Mucosa of rectum (tissue), 2 donors: ENCODE measurements at regions not wholly inside any gene's neighbourhood (a gene's known extent, or its start where the extent isn't known, plus 50 kb on each side); places are given as distances from the start of the nearest gene placed in this dataset.
A peak's percentile ranks its signal among the peaks of the same experiment; 100 is the strongest.

Experiments
- H3K27ac ChIP-seq, 2 donors: one replicate each; pipeline ENCODE4 v1.7.0; 2013; ENCODE audit warnings: inconsistent platforms in 2 of 2, low read depth in 2 of 2, low read length in 2 of 2
- H3K27me3 ChIP-seq, 2 donors: one replicate each; pipeline ENCODE4 v1.7.0; 2013; ENCODE audit warnings: low read length in 2 of 2; ENCODE audit not compliant: control insufficient read depth in 2 of 2, insufficient read depth in 2 of 2
- H3K36me3 ChIP-seq, 2 donors: one replicate each; pipeline ENCODE4 v1.7.0; 2013; ENCODE audit warnings: low read length in 2 of 2; ENCODE audit not compliant: control insufficient read depth in 2 of 2, insufficient read depth in 2 of 2
- H3K4me1 ChIP-seq, 2 donors: one replicate each; pipeline ENCODE4 v1.7.0; 2013; ENCODE audit warnings: low read length in 2 of 2, mild to moderate bottlenecking in 1 of 2; ENCODE audit not compliant: control insufficient read depth in 2 of 2, insufficient read depth in 2 of 2
- H3K4me3 ChIP-seq, 2 donors: one replicate each; pipeline ENCODE4 v1.7.0; 2013; ENCODE audit warnings: low read length in 2 of 2
- H3K9ac ChIP-seq, 2 donors: one replicate each; pipeline ENCODE4 v1.7.0; 2013; ENCODE audit warnings: low read length in 2 of 2, low read depth in 1 of 2, mild to moderate bottlenecking in 1 of 2
- H3K9me3 ChIP-seq, 2 donors: one replicate each; pipeline ENCODE4 v1.7.0; 2013; ENCODE audit warnings: low read length in 2 of 2; ENCODE audit not compliant: control insufficient read depth in 2 of 2
- donor health status: healthy.
- donor health status: Normal muscosa, but diverticular disease.

DNA sequence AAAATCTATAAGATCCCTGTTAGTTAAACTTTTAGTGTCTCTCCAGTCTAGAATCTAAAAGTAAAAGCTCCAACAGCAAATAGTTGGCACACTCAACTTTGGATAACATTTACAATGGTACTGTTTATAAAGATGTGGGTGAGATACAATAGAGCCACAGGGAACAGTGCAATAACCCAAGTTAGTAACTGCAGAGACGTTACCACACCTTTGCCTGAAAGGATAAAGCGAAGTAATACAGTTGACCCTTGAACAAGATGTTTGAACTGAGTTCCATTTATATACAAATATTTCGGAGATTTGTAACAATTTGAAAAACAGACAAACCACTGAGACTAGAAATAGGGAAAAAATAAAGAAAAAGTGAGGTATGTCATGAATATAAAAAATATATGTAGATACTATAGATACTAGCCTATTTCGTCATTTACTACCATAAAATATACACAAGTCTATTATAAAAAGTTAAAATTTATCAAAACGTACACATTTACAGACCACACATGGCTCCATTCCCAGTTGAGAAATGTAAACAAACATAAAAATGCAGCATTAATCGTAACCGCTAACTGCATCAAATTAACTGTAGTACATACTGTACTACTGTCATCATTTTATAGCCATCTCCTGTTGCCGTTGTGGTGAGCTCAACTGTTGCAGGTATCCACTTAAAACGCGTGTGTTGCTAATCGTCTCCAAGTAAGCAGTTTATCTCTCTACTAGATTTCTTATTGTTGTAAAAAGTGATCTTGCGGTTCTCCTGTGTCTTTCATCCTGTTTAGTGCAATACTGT lies 56.5 kb upstream of the HIF1A start:
- H3K27ac ChIP-seq = peak overlapping the region; percentile 39 to 72
- no peaks in the 10 kb centered on the region for H3K27me3 ChIP-seq
- no peaks in the 10 kb centered on the region for H3K36me3 ChIP-seq
- no peaks in the 10 kb centered on the region for H3K9me3 ChIP-seq
- peaks cover 5 to 29% of the 10 kb centered on the region in 2 donors for H3K4me1 ChIP-seq
- no peak overlapping the region for H3K4me3 ChIP-seq
- no peak overlapping the region for H3K9ac ChIP-seq

DNA sequence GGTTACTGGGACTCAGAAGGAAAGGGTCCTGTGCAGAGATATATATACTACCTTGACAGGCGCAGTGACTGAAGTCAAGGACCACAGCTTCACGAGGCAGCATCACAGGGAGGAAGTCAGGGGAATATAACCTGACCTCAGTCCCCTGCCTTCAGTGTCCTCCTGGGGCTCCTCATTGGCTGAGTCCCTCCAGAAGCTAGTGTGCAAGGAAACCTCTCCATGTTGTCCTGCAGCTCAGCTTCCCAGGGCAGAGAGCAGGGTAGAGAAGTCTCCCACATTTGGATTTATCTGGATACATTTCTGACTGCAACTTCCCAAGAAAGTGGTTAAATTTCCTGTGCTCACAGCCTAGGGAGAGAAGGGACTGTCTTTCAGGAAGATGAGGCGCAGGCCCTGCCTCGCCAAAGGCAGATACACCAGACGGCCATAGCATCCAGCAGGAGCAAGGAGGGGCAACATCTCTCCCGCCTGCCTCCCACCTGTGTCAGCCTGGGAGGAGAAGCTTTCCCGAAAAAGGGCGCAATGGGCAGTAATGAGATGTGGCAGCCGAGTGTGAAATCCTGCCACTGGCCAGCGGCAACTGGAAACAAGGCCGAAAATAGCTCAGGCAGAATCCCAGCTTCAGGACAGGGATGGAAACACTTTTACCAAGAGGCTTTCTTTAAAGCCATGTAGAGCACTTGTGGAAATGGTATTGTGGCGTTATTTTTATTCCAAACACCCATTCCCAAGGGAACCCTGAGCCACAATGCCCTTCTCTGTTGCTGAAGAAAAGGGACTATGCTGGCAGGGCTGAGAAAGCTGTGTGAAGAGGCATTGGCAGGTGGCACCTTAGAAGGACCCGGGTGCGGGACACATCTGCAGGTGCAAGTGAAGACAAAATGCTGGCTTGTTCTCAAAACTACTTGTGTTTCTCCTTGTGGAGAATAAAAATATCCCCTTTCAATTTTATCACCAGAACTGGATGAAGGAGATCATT lies 54.9 kb upstream of the HIF1A start:
- H3K27me3 ChIP-seq = no peaks in the 10 kb centered on the region
- H3K9me3 ChIP-seq = no peaks in the 10 kb centered on the region
- H3K4me3 ChIP-seq = no peak overlapping the region
- no peaks in the 10 kb centered on the region for H3K36me3 ChIP-seq
- H3K27ac ChIP-seq = no peak overlapping the region
- peaks cover 5 to 29% of the 10 kb centered on the region in 2 donors for H3K4me1 ChIP-seq
- H3K9ac ChIP-seq = no peak overlapping the region

DNA sequence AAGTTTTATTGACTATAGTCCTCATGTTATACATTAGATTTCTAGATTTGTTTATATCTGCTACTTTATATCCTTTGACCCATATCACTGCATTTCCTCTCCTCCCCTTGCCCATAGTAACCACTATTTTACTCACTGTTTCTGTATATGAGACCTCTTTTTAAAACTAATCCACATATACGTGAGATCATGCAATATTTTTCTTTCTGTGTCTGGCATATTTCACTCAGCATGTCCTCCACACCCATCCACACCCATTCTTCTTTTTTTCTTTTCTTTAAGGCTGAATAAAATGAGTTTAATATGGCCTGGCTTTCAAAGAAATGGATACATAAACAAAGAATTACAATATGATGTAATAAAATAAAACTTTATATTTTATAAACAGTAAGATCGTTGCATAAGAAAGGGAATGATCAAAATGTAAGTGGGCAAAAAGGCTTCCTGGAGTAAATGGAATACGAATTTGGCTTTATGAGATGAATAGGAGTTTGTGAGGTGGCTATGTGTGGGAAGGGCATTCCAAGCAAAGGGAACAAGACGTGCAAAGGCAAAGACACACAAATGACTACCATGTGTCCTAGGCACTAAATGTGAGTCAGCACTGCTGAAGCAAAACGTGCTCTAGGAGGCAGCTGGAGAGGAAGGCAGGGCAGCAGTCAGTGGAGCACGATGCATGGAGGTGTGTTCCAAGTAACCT lies 53.2 kb upstream of the HIF1A start:
- Histone ChIP-seq H3K9me3 (no peaks in the 10 kb centered on the region), H3K4me3 (no peak overlapping the region), H3K27me3 (no peaks in the 10 kb centered on the region), H3K9ac (no peak overlapping the region), H3K4me1 (peaks cover 5 to 26% of the 10 kb centered on the region in 2 donors), H3K27ac (peak overlapping the region in 1 of 2 donors; percentile 44), H3K36me3 (no peaks in the 10 kb centered on the region)

DNA sequence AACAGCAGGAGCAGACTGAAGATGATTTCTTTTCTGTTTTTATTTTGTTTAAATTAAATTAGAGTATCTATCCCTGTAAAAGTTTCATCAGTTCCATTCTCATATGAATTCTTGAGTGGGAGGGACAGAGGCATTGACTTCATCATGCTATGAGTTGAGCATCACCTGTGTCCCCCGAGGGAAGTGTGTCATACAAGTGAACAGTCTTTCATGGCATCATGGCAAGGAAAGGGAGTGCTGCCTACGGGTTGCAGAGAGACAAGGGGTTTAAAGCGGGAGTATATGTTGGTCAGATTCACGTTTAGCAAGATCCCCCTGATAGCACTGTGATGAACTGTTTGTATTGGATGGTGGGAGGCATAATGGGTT lies 52.7 kb upstream of the HIF1A start:
- no peak overlapping the region for H3K4me3 ChIP-seq
- H3K4me1 ChIP-seq = peaks cover 4 to 21% of the 10 kb centered on the region in 2 donors
- H3K36me3 ChIP-seq = no peaks in the 10 kb centered on the region
- no peaks in the 10 kb centered on the region for H3K27me3 ChIP-seq
- H3K9ac ChIP-seq = no peak overlapping the region
- no peaks in the 10 kb centered on the region for H3K9me3 ChIP-seq
- H3K27ac ChIP-seq = peak overlapping the region in 1 of 2 donors; percentile 44

DNA sequence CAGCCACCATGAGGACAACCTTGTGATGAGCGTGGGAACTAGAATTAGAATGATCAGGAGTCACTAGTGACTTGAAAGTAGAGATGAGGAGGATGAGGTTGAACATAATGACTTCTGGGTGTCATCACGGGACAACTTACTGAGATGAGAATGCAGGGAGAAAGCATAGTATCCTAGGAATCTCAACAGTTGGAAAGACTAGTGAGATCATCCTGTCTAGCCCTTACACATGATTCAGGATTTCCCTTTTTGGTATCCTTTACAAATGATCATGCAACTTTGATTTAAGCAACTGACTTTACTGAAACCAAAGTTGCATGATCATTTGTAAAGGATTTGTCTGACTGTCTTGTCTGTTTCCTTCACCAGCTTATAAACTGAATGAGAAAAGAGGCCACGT lies 51.8 kb upstream of the HIF1A start:
- Histone ChIP-seq H3K4me3 (no peak overlapping the region), H3K4me1 (peaks cover 0 to 11% of the 10 kb centered on the region in 2 donors), H3K27ac (no peak overlapping the region), H3K9ac (no peak overlapping the region), H3K36me3 (no peaks in the 10 kb centered on the region), H3K27me3 (no peaks in the 10 kb centered on the region), H3K9me3 (no peaks in the 10 kb centered on the region)

DNA sequence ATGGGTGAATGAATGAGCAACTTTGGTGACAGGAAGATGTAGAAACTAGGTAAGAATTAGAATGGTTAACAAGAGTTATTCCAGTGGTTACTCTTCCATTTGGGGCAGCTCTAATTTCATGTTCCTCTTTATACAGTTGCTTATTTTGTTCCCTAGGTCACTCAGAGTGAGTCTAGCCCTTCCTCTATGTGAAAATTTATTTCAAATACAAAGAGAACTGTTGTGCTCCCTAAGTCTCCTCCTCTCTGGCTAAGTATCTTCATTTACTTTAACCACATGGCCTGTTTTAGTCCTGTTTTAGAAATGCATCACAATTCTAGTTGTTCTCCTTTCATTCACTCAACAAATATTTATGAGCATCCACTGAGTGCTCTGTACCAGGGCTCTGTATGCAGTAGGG lies 51.1 kb upstream of the HIF1A start:
- no peaks in the 10 kb centered on the region for H3K9me3 ChIP-seq
- no peak overlapping the region for H3K9ac ChIP-seq

DNA sequence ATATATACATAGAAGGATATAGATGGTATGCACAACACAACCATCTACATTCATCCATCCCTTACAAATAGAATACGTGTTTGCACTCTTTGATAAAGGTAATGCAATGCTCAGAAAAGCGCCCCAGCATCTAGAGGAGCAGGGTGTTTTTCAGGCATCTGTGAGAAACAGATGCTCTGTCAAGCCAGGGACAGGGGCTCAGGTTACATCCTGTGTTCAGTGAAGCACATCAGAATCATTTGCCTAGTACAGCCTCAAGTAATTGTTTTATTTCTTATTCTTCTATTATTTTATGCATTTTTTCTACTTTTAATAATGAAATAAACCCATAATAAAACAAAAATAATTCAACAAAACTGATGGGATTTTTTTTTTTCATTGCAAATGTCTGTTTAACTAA lies 50.5 kb upstream of the HIF1A start:
- H3K9ac ChIP-seq = no peak overlapping the region
- no peaks in the 10 kb centered on the region for H3K9me3 ChIP-seq
- H3K36me3 ChIP-seq = no peaks in the 10 kb centered on the region
- H3K27ac ChIP-seq = no peak overlapping the region
- H3K4me1 ChIP-seq = peaks cover 0 to 10% of the 10 kb centered on the region in 2 donors
- H3K27me3 ChIP-seq = no peaks in the 10 kb centered on the region
- H3K4me3 ChIP-seq = no peak overlapping the region

More for the DNA sequence above, 51.1 kb upstream of the HIF1A start:
- no peak overlapping the region for H3K27ac ChIP-seq
- no peak overlapping the region for H3K4me3 ChIP-seq
- peaks cover 0 to 10% of the 10 kb centered on the region in 2 donors for H3K4me1 ChIP-seq
- no peaks in the 10 kb centered on the region for H3K36me3 ChIP-seq
- no peaks in the 10 kb centered on the region for H3K27me3 ChIP-seq

DNA sequence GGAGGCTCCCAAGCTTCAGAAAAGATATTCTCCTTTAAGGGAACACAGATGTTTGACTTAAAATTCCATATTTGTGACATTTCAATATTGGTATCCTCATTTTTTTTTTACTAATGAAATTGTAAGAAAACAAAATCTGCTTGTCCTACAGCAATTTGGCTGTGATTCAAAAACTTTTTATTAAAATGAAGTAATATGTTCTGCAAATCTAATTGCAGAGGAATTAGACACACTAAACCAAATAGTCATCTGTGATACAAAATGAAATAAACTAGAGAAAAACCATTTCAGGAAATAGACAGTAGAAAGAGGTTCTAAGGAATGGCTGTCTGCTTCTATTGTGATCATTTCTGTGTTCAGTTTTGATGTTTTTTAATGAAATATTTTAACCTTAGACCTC lies 50.1 kb upstream of the HIF1A start:
- Histone ChIP-seq H3K9me3 (no peaks in the 10 kb centered on the region), H3K27me3 (no peaks in the 10 kb centered on the region), H3K36me3 (no peaks in the 10 kb centered on the region), H3K4me1 (peaks cover 0 to 10% of the 10 kb centered on the region in 2 donors), H3K4me3 (no peak overlapping the region), H3K9ac (no peak overlapping the region), H3K27ac (no peak overlapping the region)
